ENCODE measurements at regions not wholly inside any gene's neighbourhood (a gene's known extent, or its start where the extent isn't known, plus 50 kb on each side); places are given as distances from the start of the nearest gene placed in this dataset.

DNA sequence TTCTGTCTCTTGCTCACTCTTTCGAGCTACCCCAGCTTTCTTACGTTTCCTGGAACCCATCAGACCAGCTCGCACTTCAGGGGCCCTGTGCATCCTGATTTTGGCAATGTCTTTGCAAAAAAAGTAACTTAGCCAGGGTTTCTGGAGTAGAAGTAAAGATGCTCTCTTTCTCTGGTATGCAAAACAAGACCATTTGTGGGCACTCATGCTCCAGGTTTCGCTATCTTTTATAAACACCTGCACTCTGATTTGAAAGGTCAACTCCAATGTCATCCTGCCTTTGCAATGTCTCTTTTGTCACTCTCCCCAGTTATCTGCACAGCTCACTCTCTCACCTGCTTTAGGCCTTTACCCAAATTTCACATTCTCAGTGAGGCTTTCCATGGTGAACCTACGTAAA is 869.1 kb downstream of the QKI start:
- no peak overlapping the region for H3K9ac ChIP-seq (ENCODE audit: low read length)
- H3K9me2 ChIP-seq (replicated peaks; ENCODE audit: insufficient read depth, low read length) = no peaks in the 10 kb centered on the region
- H3K36me3 ChIP-seq (ENCODE audit: low read length) = no peaks in the 10 kb centered on the region
- no peak overlapping the region for H3K27ac ChIP-seq (ENCODE audit: low read depth, low read length)
- no peaks in the 10 kb centered on the region for H4K20me1 ChIP-seq (ENCODE audit: low read depth, low read length)
- H3K4me3 ChIP-seq (ENCODE audit: insufficient read depth, low read length, poor library complexity, severe bottlenecking) = no peak overlapping the region
- no peak overlapping the region for H3K4me2 ChIP-seq (ENCODE audit: low read depth, low read length, poor library complexity, severe bottlenecking)
- TF ChIP-seq, protein P1, sequence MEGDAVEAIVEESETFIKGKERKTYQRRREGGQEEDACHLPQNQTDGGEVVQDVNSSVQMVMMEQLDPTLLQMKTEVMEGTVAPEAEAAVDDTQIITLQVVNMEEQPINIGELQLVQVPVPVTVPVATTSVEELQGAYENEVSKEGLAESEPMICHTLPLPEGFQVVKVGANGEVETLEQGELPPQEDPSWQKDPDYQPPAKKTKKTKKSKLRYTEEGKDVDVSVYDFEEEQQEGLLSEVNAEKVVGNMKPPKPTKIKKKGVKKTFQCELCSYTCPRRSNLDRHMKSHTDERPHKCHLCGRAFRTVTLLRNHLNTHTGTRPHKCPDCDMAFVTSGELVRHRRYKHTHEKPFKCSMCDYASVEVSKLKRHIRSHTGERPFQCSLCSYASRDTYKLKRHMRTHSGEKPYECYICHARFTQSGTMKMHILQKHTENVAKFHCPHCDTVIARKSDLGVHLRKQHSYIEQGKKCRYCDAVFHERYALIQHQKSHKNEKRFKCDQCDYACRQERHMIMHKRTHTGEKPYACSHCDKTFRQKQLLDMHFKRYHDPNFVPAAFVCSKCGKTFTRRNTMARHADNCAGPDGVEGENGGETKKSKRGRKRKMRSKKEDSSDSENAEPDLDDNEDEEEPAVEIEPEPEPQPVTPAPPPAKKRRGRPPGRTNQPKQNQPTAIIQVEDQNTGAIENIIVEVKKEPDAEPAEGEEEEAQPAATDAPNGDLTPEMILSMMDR (IDR thresholded peaks at IDR 0.05; ENCODE audit: insufficient read depth, low read length, poor library complexity, severe bottlenecking) = no peak
- TF ChIP-seq EZH2phosphoT487 (conservative IDR thresholded peaks at IDR 0.05; ENCODE audit: low read length) = no peak
- no peak overlapping the region for H2AFZ ChIP-seq (ENCODE audit: low read depth, low read length, severe bottlenecking)
- H3K27me3 ChIP-seq (ENCODE audit: low read length) = no peaks in the 10 kb centered on the region
- no peaks in the 10 kb centered on the region for H3K9me3 ChIP-seq (ENCODE audit: insufficient read depth, low read length)
- no peaks in the 10 kb centered on the region for H3F3A ChIP-seq (ENCODE audit: insufficient read depth)
- no peaks in the 10 kb centered on the region for H3K79me2 ChIP-seq (ENCODE audit: insufficient read depth, low read length)

DNA sequence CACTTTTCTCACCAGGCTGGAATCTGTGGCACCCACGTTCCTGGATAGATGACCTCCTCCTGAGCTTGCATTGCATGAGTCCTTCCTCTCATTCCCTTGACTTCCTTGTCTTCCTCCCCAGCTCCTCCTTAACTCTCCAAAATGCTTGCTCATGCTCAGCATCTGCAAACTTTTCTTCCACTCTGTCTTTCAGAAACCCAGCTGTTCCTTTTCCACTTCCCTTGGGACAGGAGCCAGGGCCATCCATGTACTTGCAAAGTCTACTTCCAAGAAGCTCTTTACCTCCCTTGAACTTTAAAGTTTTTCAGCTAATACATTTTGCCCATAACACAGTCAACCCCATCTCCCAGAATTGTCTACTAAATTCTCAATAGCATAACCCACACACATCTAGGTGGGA is 861.7 kb downstream of the QKI start:
- H3K27me3 ChIP-seq (ENCODE audit: low read length) = no peaks in the 10 kb centered on the region
- no peak overlapping the region for H2AFZ ChIP-seq (ENCODE audit: low read depth, low read length, severe bottlenecking)
- H3K9ac ChIP-seq (ENCODE audit: low read length) = no peak overlapping the region
- no peaks in the 10 kb centered on the region for H3K9me2 ChIP-seq (replicated peaks; ENCODE audit: insufficient read depth, low read length)
- no peaks in the 10 kb centered on the region for H3K36me3 ChIP-seq (ENCODE audit: low read length)
- no peaks in the 10 kb centered on the region for H3K79me2 ChIP-seq (ENCODE audit: insufficient read depth, low read length)
- no peak overlapping the region for H3K4me2 ChIP-seq (ENCODE audit: low read depth, low read length, poor library complexity, severe bottlenecking)
- no peak overlapping the region for H3K27ac ChIP-seq (ENCODE audit: low read depth, low read length)
- no peaks in the 10 kb centered on the region for H3K9me3 ChIP-seq (ENCODE audit: insufficient read depth, low read length)
- TF ChIP-seq, protein P1 (IDR thresholded peaks at IDR 0.05; ENCODE audit: insufficient read depth, low read length, poor library complexity, severe bottlenecking) = no peak
- H4K20me1 ChIP-seq (ENCODE audit: low read depth, low read length) = no peaks in the 10 kb centered on the region
- H3K4me3 ChIP-seq (ENCODE audit: insufficient read depth, low read length, poor library complexity, severe bottlenecking) = no peak overlapping the region
- H3F3A ChIP-seq (ENCODE audit: insufficient read depth) = no peaks in the 10 kb centered on the region

DNA sequence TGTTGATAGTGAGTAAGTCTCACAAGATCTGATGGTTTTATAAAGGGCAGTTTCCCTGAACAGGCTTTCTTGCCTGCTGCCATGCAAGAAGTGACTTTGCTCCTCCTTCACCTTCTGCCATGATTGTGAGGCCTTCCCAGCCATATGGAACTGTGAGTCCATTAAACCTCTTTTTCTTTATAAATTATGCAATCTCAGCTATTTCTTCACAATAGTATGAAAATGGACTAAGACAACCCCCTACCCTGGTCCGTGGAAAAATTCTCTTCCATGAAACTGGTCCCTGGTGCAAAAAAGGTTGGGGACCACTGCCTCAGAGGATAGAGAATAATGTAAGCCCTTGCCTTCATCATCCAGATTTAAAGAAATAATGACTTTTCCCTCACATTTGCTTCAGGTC is 861.3 kb downstream of the QKI start:
- no peak for TF ChIP-seq EZH2phosphoT487 (conservative IDR thresholded peaks at IDR 0.05; ENCODE audit: low read length)
- TF ChIP-seq, protein P1 (IDR thresholded peaks at IDR 0.05; ENCODE audit: insufficient read depth, low read length, poor library complexity, severe bottlenecking) = no peak

DNA sequence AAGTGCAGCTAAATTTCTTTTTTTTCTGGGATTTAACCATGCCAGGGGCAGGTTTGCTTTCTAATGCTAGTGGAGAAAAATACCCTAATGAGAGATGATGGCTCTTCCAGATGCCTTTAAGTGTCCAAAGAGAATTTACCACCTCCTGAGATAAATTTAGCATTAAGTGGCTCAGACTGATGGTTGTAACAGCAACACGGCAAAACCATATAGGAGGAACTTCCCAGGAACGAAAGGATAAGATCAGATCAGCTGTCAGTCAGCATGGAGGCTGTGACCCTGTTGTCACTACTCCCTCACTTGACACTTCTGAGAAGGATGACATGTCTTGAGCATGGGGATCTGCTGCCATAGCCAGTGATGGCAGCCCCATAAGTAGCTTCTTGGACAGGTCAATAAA is 860.0 kb downstream of the QKI start:
- H3K9me3 ChIP-seq (ENCODE audit: insufficient read depth, low read length) = no peaks in the 10 kb centered on the region
- no peaks in the 10 kb centered on the region for H3K79me2 ChIP-seq (ENCODE audit: insufficient read depth, low read length)
- H3K27me3 ChIP-seq (ENCODE audit: low read length) = no peaks in the 10 kb centered on the region
- H2AFZ ChIP-seq (ENCODE audit: low read depth, low read length, severe bottlenecking) = no peak overlapping the region
- H3K27ac ChIP-seq (ENCODE audit: low read depth, low read length) = no peak overlapping the region
- H3F3A ChIP-seq (ENCODE audit: insufficient read depth) = no peaks in the 10 kb centered on the region
- no peaks in the 10 kb centered on the region for H4K20me1 ChIP-seq (ENCODE audit: low read depth, low read length)
- H3K4me3 ChIP-seq (ENCODE audit: insufficient read depth, low read length, poor library complexity, severe bottlenecking) = no peak overlapping the region
- TF ChIP-seq EZH2phosphoT487 (conservative IDR thresholded peaks at IDR 0.05; ENCODE audit: low read length) = no peak
- TF ChIP-seq, protein P1 (IDR thresholded peaks at IDR 0.05; ENCODE audit: insufficient read depth, low read length, poor library complexity, severe bottlenecking) = no peak
- no peak overlapping the region for H3K4me2 ChIP-seq (ENCODE audit: low read depth, low read length, poor library complexity, severe bottlenecking)
- no peaks in the 10 kb centered on the region for H3K36me3 ChIP-seq (ENCODE audit: low read length)
- H3K9me2 ChIP-seq (replicated peaks; ENCODE audit: insufficient read depth, low read length) = no peaks in the 10 kb centered on the region
- no peak overlapping the region for H3K9ac ChIP-seq (ENCODE audit: low read length)

More for the DNA sequence above, 861.3 kb downstream of the QKI start:
- Histone ChIP-seq H3K9me2 (replicated peaks; ENCODE audit: insufficient read depth, low read length) (no peaks in the 10 kb centered on the region), H3K4me2 (ENCODE audit: low read depth, low read length, poor library complexity, severe bottlenecking) (no peak overlapping the region), H4K20me1 (ENCODE audit: low read depth, low read length) (no peaks in the 10 kb centered on the region), H3K9me3 (ENCODE audit: insufficient read depth, low read length) (no peaks in the 10 kb centered on the region), H3K9ac (ENCODE audit: low read length) (no peak overlapping the region), H3F3A (ENCODE audit: insufficient read depth) (no peaks in the 10 kb centered on the region), H3K79me2 (ENCODE audit: insufficient read depth, low read length) (no peaks in the 10 kb centered on the region), H3K27me3 (ENCODE audit: low read length) (no peaks in the 10 kb centered on the region), H3K4me3 (ENCODE audit: insufficient read depth, low read length, poor library complexity, severe bottlenecking) (no peak overlapping the region), H2AFZ (ENCODE audit: low read depth, low read length, severe bottlenecking) (no peak overlapping the region), H3K27ac (ENCODE audit: low read depth, low read length) (no peak overlapping the region), H3K36me3 (ENCODE audit: low read length) (no peaks in the 10 kb centered on the region)
